ENCODE measurements at regions not wholly inside any gene's neighbourhood (a gene's known extent, or its start where the extent isn't known, plus 50 kb on each side); places are given as distances from the start of the nearest gene placed in this dataset.

- no peak for TF ChIP-seq RAD21 (IDR thresholded peaks at IDR 0.05; ENCODE audit: low read length)
- no peak for TF ChIP-seq TAF1 (IDR thresholded peaks at IDR 0.05; ENCODE audit: borderline replicate concordance, low read depth, low read length)
- no peak for TF ChIP-seq POLR2AphosphoS5 (IDR thresholded peaks at IDR 0.05; ENCODE audit: low read depth, low read length)
- no peak for TF ChIP-seq CTCF (IDR thresholded peaks at IDR 0.05)
- TF ChIP-seq RFX5 (IDR thresholded peaks at IDR 0.05; ENCODE audit: low read length) = no peak
- no peak for TF ChIP-seq ZBTB33 (IDR thresholded peaks at IDR 0.05; ENCODE audit: borderline replicate concordance, low read depth)
- no peak for TF ChIP-seq SIN3A (IDR thresholded peaks at IDR 0.05; ENCODE audit: borderline replicate concordance, low read depth, low read length)
- TF ChIP-seq EZH2phosphoT487 (IDR thresholded peaks at IDR 0.05; ENCODE audit: borderline replicate concordance, low read depth) = no peak
- no peak for TF ChIP-seq CHD2 (IDR thresholded peaks at IDR 0.05; ENCODE audit: low read length, partially characterized antibody)
- TF ChIP-seq NFIC (IDR thresholded peaks at IDR 0.05; ENCODE audit: borderline replicate concordance) = no peak
- no peak for TF ChIP-seq MXI1 (IDR thresholded peaks at IDR 0.05; ENCODE audit: low read depth, low read length)
- no peak for TF ChIP-seq TCF12 (IDR thresholded peaks at IDR 0.05)
- TF ChIP-seq RXRA (IDR thresholded peaks at IDR 0.05; ENCODE audit: borderline replicate concordance, low read depth) = no peak
Measured at GRCh38 chr2:103818176-103818575, 1035.7 kb upstream of the POU3F3 start.
